ENCODE measurements at regions not wholly inside any gene's neighbourhood (a gene's known extent, or its start where the extent isn't known, plus 50 kb on each side); places are given as distances from the start of the nearest gene placed in this dataset.

DNA sequence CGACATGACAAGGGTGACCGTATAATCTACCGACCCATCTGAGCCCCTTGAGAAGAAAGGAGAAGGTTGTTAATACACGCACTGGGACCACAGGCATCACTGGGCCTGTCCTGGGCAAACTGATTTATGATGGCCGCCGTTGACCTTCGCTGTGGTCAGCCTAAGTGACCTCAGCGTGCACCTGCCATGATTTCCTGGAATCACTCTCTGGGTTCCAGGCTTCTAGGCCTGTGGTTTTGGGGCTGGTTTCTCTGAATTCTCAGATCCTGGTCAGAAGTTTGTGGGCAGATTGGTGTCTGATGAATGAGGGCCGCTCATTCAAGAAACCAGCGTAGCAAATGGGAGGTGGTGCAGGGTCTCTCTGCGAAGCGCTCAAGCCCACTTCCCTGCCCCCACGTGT lies 64.0 kb downstream of the SIK1 start:
- TF ChIP-seq, protein P1, sequence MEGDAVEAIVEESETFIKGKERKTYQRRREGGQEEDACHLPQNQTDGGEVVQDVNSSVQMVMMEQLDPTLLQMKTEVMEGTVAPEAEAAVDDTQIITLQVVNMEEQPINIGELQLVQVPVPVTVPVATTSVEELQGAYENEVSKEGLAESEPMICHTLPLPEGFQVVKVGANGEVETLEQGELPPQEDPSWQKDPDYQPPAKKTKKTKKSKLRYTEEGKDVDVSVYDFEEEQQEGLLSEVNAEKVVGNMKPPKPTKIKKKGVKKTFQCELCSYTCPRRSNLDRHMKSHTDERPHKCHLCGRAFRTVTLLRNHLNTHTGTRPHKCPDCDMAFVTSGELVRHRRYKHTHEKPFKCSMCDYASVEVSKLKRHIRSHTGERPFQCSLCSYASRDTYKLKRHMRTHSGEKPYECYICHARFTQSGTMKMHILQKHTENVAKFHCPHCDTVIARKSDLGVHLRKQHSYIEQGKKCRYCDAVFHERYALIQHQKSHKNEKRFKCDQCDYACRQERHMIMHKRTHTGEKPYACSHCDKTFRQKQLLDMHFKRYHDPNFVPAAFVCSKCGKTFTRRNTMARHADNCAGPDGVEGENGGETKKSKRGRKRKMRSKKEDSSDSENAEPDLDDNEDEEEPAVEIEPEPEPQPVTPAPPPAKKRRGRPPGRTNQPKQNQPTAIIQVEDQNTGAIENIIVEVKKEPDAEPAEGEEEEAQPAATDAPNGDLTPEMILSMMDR (IDR thresholded peaks at IDR 0.05) = no peak
- no peak for TF ChIP-seq POLR2A (IDR thresholded peaks at IDR 0.05)
